ENCODE measurements at regions not wholly inside any gene's neighbourhood (a gene's known extent, or its start where the extent isn't known, plus 50 kb on each side); places are given as distances from the start of the nearest gene placed in this dataset.

DNA sequence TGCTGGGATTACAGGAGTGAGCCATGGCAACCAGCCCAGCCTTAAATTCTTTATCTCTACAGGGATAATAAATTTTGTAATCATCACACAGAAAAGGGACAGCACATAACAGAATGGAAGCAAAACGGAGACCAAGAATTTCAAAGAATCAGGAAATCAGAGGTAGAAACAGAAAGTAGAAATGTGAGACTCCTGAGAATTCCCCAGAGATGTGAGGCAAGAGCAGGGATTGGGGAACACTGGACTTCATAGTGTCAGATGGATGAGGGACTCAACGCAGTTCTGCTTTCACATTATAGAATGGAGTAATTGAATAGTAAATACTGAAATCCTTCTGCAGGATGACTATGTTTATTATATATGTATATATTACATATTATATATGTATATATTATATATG is 52.5 kb upstream of the MPP7 start:
- Histone ChIP-seq H3K4me2 (ENCODE audit: low read length) (no peak overlapping the region), H3K79me2 (ENCODE audit: insufficient read depth, low read length) (no peaks in the 10 kb centered on the region), H3K27me3 (ENCODE audit: insufficient read depth, low read length) (no peaks in the 10 kb centered on the region), H2AFZ (ENCODE audit: low read depth, low read length, poor library complexity, severe bottlenecking) (no peak overlapping the region), H3K4me1 (ENCODE audit: control insufficient read depth in 1 of 2, insufficient read depth in 2 of 2, low read length in 2 of 2) (peaks cover 0 to 7% of the 10 kb centered on the region in 2 experiments; a peak in 3 of 4 replicates), H3K9ac (ENCODE audit: low read length) (no peak overlapping the region), H3K36me3 (ENCODE audit: control insufficient read depth in 1 of 2, insufficient read depth in 2 of 2, low read length in 2 of 2) (no peaks in the 10 kb centered on the region), H4K20me1 (ENCODE audit: insufficient read depth) (no peaks in the 10 kb centered on the region), H3K27ac (ENCODE audit: low read depth, low read length) (no peak overlapping the region), H3K4me3 (replicated peaks in 1 of 2; ENCODE audit: low read depth in 1 of 2, low read length in 2 of 2) (no peak overlapping the region), H3K9me3 (ENCODE audit: control insufficient read depth in 1 of 2, insufficient read depth in 1 of 2, low read depth in 1 of 2, low read length in 2 of 2) (no peaks in the 10 kb centered on the region), H3K9me2 (ENCODE audit: insufficient read depth) (no peaks in the 10 kb centered on the region)
- TF ChIP-seq ZBTB33 (IDR thresholded peaks at IDR 0.05; ENCODE audit: extremely low read depth, insufficient replicate concordance, low read length) = no peak
- TF ChIP-seq JUND (IDR thresholded peaks at IDR 0.05) = no peak
- no peak for TF ChIP-seq ELF1 (IDR thresholded peaks at IDR 0.05; ENCODE audit: borderline replicate concordance, low read depth)
- no peak for ATAC-seq
- CTCF ChIA-PET = no interaction called here
- BruUV-seq (replicated peaks) = no TSS peak
- POLR2A ChIA-PET = no interaction called here
- RAD21 ChIA-PET (ENCODE audit: low non-redundant PET in 1 of 2, low total read pairs in 2 of 2, uncharacterized antibody in 2 of 2, unreplicated experiment in 2 of 2) = no interaction called here
- intact Hi-C loops (cut with micrococcal nuclease) = no loop called here
- no peak for DNase-seq (ENCODE audit: low read depth, low spot score)

DNA sequence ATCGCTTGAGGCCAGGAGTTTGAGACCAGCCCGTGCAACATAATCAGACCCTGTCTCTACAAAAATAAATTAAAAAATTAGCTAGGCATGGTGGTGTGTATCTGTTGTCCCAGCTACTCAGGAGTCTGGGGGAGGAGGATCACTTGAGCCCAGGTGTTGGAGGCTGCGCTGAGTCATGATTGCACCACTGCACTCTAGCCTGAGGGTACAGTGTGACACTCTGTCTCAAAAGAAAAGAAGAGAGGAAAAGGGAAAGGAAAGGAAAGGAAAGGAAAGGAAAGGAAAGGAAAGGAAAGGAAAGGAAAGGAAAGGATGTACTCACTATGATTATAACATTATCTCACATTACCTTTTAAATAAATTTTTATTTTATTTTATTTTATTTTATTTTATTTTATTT is 56.5 kb upstream of the MPP7 start:
- BruUV-seq (replicated peaks) = no TSS peak
- RAD21 ChIA-PET (ENCODE audit: low non-redundant PET in 1 of 2, low total read pairs in 2 of 2, uncharacterized antibody in 2 of 2, unreplicated experiment in 2 of 2) = no interaction called here
- Histone ChIP-seq H2AFZ (ENCODE audit: low read depth, low read length, poor library complexity, severe bottlenecking) (no peak overlapping the region), H3K9ac (ENCODE audit: low read length) (no peak overlapping the region), H3K9me2 (ENCODE audit: insufficient read depth) (no peaks in the 10 kb centered on the region), H3K9me3 (ENCODE audit: control insufficient read depth in 1 of 2, insufficient read depth in 1 of 2, low read depth in 1 of 2, low read length in 2 of 2) (no peaks in the 10 kb centered on the region), H3K79me2 (ENCODE audit: insufficient read depth, low read length) (no peaks in the 10 kb centered on the region), H3K4me1 (ENCODE audit: control insufficient read depth in 1 of 2, insufficient read depth in 2 of 2, low read length in 2 of 2) (peaks cover 0 to 6% of the 10 kb centered on the region in 2 experiments; a peak in 3 of 4 replicates), H3K27me3 (ENCODE audit: insufficient read depth, low read length) (no peaks in the 10 kb centered on the region), H3K4me2 (ENCODE audit: low read length) (no peak overlapping the region), H3K4me3 (replicated peaks in 1 of 2; ENCODE audit: low read depth in 1 of 2, low read length in 2 of 2) (no peak overlapping the region), H4K20me1 (ENCODE audit: insufficient read depth) (no peaks in the 10 kb centered on the region), H3K27ac (ENCODE audit: low read depth, low read length) (no peak overlapping the region), H3K36me3 (ENCODE audit: control insufficient read depth in 1 of 2, insufficient read depth in 2 of 2, low read length in 2 of 2) (no peaks in the 10 kb centered on the region)
- CTCF ChIA-PET = interaction anchor here (0.7 kb wide), 1 partner anchor 28 kb away, joined by 3 read pairs; no protein-coding TSS in a partner anchor
- TF ChIP-seq FOSL1 (IDR thresholded peaks at IDR 0.05; ENCODE audit: low read depth) (no peak), YY1 (IDR thresholded peaks at IDR 0.05; ENCODE audit: extremely low read depth, insufficient replicate concordance, low read depth, low read length) (no peak), MAX (IDR thresholded peaks at IDR 0.05) (no peak), ELF1 (IDR thresholded peaks at IDR 0.05; ENCODE audit: borderline replicate concordance, low read depth) (no peak), ZFX (IDR thresholded peaks at IDR 0.05) (no peak), EZH2phosphoT487 (IDR thresholded peaks at IDR 0.05; ENCODE audit: borderline replicate concordance) (no peak), EGR1 (IDR thresholded peaks at IDR 0.05; ENCODE audit: low read depth) (no peak), SIN3A (IDR thresholded peaks at IDR 0.05; ENCODE audit: low read depth) (no peak), RAD21 (IDR thresholded peaks at IDR 0.05; ENCODE audit: low read depth) (no peak), ATF3 (IDR thresholded peaks at IDR 0.05) (no peak), POLR2AphosphoS5 (IDR thresholded peaks at IDR 0.05; ENCODE audit: low read depth, low read length) (no peak), POLR2A (IDR thresholded peaks at IDR 0.05; ENCODE audit: borderline replicate concordance, extremely low read depth, insufficient read depth, insufficient read length) (no peak), JUND (IDR thresholded peaks at IDR 0.05) (no peak), CEBPB (IDR thresholded peaks at IDR 0.05; ENCODE audit: low read depth) (no peak)
- DNase-seq (ENCODE audit: low read depth, low spot score) = no peak
- POLR2A ChIA-PET = interaction anchor here (0.7 kb wide), 1 partner anchor 10 kb away, joined by 3 read pairs; no protein-coding TSS in a partner anchor
- 0 out of 2 replicates have a peak, but pooled peaks have one; percentile 53 for ATAC-seq
- intact Hi-C loops (cut with micrococcal nuclease) = no loop called here
